MM.1S (cell line): ENCODE measurements at regions not wholly inside any gene's neighbourhood (a gene's known extent, or its start where the extent isn't known, plus 50 kb on each side); places are given as distances from the start of the nearest gene placed in this dataset.

ENCODE experiments used
- DNase-seq: peaks from one replicate; pipeline ENCODE4 v3.0.0-alpha.2; 2015
- H2AFZ ChIP-seq: fragments of 300-600 bp; sonication (generic); 2 replicates; pipeline ENCODE4 v1.6.0; 2016; ENCODE audit warnings: antibody characterized with exemption, low read length
- H3F3A ChIP-seq: fragments of 300-600 bp; sonication (generic); 2 replicates; pipeline ENCODE4 v1.6.1; 2016; ENCODE audit warnings: mild to moderate bottlenecking, antibody characterized with exemption, low read length, moderate library complexity, mixed read lengths; ENCODE audit not compliant: insufficient read depth
- H3K27ac ChIP-seq: fragments of 300-600 bp; sonication (generic); 2 replicates; pipeline ENCODE4 v1.5.1; 2016; ENCODE audit warnings: mild to moderate bottlenecking, low read length
- H3K27me3 ChIP-seq: fragments of 300-600 bp; sonication (generic); replicated peaks from 2 replicates; pipeline ENCODE4 v1.6.0; 2016; ENCODE audit warnings: low read length; ENCODE audit not compliant: insufficient read depth
- H3K36me3 ChIP-seq: fragments of 300-600 bp; sonication (generic); replicated peaks from 2 replicates; pipeline ENCODE4 v1.6.1; 2016; ENCODE audit warnings: mild to moderate bottlenecking, low read length, mixed read lengths; ENCODE audit not compliant: insufficient read depth
- H3K4me1 ChIP-seq: fragments of 300-600 bp; sonication (generic); 2 replicates; pipeline ENCODE4 v1.6.1; 2016; ENCODE audit warnings: low read length, mixed read lengths
- H3K4me2 ChIP-seq: fragments of 300-600 bp; sonication (generic); 2 replicates; pipeline ENCODE4 v1.6.0; 2016; ENCODE audit warnings: low read depth, low read length
- H3K4me3 ChIP-seq: fragments of 300-600 bp; sonication (generic); 2 replicates; pipeline ENCODE4 v1.5.1; 2016; ENCODE audit warnings: low read length, mixed read lengths
- H3K79me2 ChIP-seq: fragments of 300-600 bp; sonication (generic); 2 replicates; pipeline ENCODE4 v1.6.1; 2016; ENCODE audit warnings: mixed run types, low read length, mixed read lengths
- H3K9ac ChIP-seq: fragments of 300-600 bp; sonication (generic); 2 replicates; pipeline ENCODE4 v1.6.1; 2016; ENCODE audit warnings: low read length, mixed read lengths
- H3K9me2 ChIP-seq: fragments of 300-600 bp; sonication (generic); replicated peaks from 2 replicates; pipeline ENCODE4 v1.6.1; 2016; ENCODE audit warnings: mild to moderate bottlenecking, low read length, mixed read lengths; ENCODE audit not compliant: insufficient read depth
- H3K9me3 ChIP-seq: fragments of 300-600 bp; sonication (generic); replicated peaks from 2 replicates; pipeline ENCODE4 v1.6.1; 2016; ENCODE audit warnings: mild to moderate bottlenecking, low read length, mixed read lengths; ENCODE audit not compliant: insufficient read depth
- H4K20me1 ChIP-seq: fragments of 300-600 bp; sonication (generic); 2 replicates; pipeline ENCODE4 v1.6.1; 2016; ENCODE audit warnings: mild to moderate bottlenecking, low read length, moderate library complexity, mixed read lengths; ENCODE audit not compliant: insufficient read depth
- EZH2 ChIP-seq: fragments of 300-600 bp; sonication (generic); optimal IDR thresholded peaks from 2 replicates; pipeline ENCODE3; 2017; ENCODE audit warnings: low read depth, mild to moderate bottlenecking, antibody characterized with exemption, low read length, mixed read lengths
- EZH2phosphoT487 ChIP-seq: fragments of 300-600 bp; sonication (generic); IDR thresholded peaks from 2 replicates; pipeline ENCODE4 v1.6.1; 2018; ENCODE audit warnings: antibody characterized with exemption, low read length
- TF ChIP-seq, protein P1 (sequence below): fragments of 300-600 bp; sonication (generic); IDR thresholded peaks from 2 replicates; pipeline ENCODE4 v1.5.1; 2016; ENCODE audit warnings: antibody characterized with exemption, low read length, mixed read lengths

DNA sequence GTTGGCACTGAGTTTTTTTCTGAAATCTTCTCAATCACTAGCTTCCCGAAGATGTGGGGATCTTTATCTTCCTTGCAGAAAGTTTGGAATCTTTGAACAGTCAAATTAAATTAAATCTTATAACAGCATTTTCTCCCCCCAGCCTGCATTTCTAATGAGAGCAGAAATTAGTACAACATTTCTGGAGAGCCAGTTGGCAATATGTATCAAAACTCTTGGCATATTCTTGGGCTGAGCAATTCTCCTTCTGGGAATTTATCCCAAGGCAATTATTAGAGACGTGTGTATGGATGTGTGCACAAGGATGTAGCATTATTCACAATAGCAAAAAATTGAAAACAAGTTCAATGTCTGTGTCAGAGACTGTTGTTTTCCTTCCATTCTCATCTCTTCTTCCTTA, 159.5 kb downstream of the OLFM4 start:
- no peak overlapping the region for H3K27ac ChIP-seq
- DNase-seq: no peak
- no peaks in the 10 kb centered on the region for H3K36me3 ChIP-seq
- H3K4me2 ChIP-seq: no peak overlapping the region
- H3K4me3 ChIP-seq: no peak overlapping the region
- no peaks in the 10 kb centered on the region for H3K9me3 ChIP-seq
- H3K9me2 ChIP-seq: no peaks in the 10 kb centered on the region
- no peak overlapping the region for H2AFZ ChIP-seq
- H3K4me1 ChIP-seq: no peaks in the 10 kb centered on the region
- H3F3A ChIP-seq: no peaks in the 10 kb centered on the region
- TF ChIP-seq, protein P1, sequence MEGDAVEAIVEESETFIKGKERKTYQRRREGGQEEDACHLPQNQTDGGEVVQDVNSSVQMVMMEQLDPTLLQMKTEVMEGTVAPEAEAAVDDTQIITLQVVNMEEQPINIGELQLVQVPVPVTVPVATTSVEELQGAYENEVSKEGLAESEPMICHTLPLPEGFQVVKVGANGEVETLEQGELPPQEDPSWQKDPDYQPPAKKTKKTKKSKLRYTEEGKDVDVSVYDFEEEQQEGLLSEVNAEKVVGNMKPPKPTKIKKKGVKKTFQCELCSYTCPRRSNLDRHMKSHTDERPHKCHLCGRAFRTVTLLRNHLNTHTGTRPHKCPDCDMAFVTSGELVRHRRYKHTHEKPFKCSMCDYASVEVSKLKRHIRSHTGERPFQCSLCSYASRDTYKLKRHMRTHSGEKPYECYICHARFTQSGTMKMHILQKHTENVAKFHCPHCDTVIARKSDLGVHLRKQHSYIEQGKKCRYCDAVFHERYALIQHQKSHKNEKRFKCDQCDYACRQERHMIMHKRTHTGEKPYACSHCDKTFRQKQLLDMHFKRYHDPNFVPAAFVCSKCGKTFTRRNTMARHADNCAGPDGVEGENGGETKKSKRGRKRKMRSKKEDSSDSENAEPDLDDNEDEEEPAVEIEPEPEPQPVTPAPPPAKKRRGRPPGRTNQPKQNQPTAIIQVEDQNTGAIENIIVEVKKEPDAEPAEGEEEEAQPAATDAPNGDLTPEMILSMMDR: no peak
- TF ChIP-seq EZH2phosphoT487: no peak
- no peak for TF ChIP-seq EZH2
- H3K27me3 ChIP-seq: no peaks in the 10 kb centered on the region
- H3K79me2 ChIP-seq: no peaks in the 10 kb centered on the region
- H4K20me1 ChIP-seq: no peaks in the 10 kb centered on the region
- no peak overlapping the region for H3K9ac ChIP-seq

DNA sequence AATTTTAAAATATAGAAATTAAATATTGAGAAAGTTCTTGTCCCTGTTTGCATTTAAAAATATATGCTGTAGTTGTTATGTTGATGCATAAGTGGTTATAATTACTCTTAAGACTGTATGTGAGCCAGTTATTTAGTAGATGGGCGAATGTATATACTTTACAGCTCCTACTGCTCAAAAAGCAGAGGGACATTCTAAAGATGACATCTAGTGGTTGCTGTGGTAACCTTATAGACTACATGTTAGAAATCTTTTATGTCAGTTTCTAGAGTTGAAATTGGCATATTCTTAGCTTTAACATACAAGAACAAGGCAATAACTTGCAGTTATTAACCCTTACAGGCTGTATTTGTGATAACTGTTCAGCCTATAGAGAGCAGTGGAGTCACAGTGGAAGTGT, 160.5 kb downstream of the OLFM4 start:
- Histone ChIP-seq H3K4me2 (no peak overlapping the region), H3K9ac (no peak overlapping the region), H3K36me3 (no peaks in the 10 kb centered on the region), H3K27me3 (no peaks in the 10 kb centered on the region), H3K4me1 (no peaks in the 10 kb centered on the region), H2AFZ (no peak overlapping the region), H4K20me1 (no peaks in the 10 kb centered on the region), H3K9me2 (no peaks in the 10 kb centered on the region), H3K79me2 (no peaks in the 10 kb centered on the region), H3F3A (no peaks in the 10 kb centered on the region), H3K9me3 (no peaks in the 10 kb centered on the region), H3K4me3 (no peak overlapping the region), H3K27ac (no peak overlapping the region)
- no peak for DNase-seq
- TF ChIP-seq EZH2phosphoT487 (no peak), EZH2 (no peak)
- TF ChIP-seq, protein P1: no peak

DNA sequence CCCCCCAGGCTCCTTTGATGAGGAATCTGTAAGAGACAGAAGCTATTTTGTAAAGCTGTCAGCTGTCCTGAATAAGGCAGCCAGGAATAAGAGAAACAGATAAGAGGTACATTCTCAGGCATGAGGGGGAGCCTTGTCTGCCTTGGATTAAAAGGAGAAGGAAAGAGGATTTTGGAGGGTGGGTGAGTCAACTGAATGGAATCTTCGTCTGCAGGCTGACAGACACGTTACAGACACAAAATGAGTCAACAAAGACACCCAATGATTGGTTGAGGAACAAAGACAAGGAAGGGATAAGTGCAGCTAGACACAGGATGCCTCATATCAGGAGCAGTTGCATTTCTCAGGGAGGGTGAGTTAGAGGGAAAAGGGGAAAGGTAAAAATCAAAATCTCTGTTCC, 162.5 kb downstream of the OLFM4 start:
- no peaks in the 10 kb centered on the region for H3K79me2 ChIP-seq
- no peaks in the 10 kb centered on the region for H3K4me1 ChIP-seq
- no peaks in the 10 kb centered on the region for H3K9me2 ChIP-seq
- H3K4me3 ChIP-seq: no peak overlapping the region
- no peaks in the 10 kb centered on the region for H3F3A ChIP-seq
- H3K9me3 ChIP-seq: no peaks in the 10 kb centered on the region
- no peak overlapping the region for H2AFZ ChIP-seq
- TF ChIP-seq EZH2phosphoT487 (no peak), EZH2 (no peak)
- TF ChIP-seq, protein P1: no peak
- H3K36me3 ChIP-seq: no peaks in the 10 kb centered on the region
- H3K9ac ChIP-seq: no peak overlapping the region
- no peaks in the 10 kb centered on the region for H3K27me3 ChIP-seq
- H3K4me2 ChIP-seq: no peak overlapping the region
- no peaks in the 10 kb centered on the region for H4K20me1 ChIP-seq
- no peak overlapping the region for H3K27ac ChIP-seq
- no peak for DNase-seq

DNA sequence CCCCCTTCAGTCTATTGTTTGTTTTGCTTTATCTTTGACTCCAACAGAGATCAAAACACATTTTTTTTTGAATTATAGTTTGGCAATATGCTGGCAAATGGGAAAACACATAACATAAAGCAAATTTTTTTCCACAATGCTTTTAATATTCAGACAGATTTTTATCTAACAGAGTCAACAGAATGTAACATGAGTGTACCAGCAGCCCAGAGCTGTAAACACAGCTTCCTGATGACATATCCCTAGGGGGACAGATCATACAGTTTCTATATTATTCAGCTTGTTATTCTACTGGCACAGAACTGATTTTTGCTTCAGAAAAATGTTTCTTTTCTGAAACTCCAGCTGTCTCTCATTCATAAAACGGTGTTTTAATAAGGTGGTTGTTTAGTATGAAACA, 168.8 kb downstream of the OLFM4 start:
- Histone ChIP-seq H3K9me3 (no peaks in the 10 kb centered on the region), H3K9ac (no peak overlapping the region), H3K4me3 (no peak overlapping the region), H3K79me2 (no peaks in the 10 kb centered on the region), H3K27me3 (no peaks in the 10 kb centered on the region), H3K9me2 (no peaks in the 10 kb centered on the region), H3F3A (no peaks in the 10 kb centered on the region), H4K20me1 (no peaks in the 10 kb centered on the region), H3K4me2 (no peak overlapping the region), H3K4me1 (no peaks in the 10 kb centered on the region), H2AFZ (no peak overlapping the region), H3K36me3 (no peaks in the 10 kb centered on the region), H3K27ac (no peak overlapping the region)
- TF ChIP-seq EZH2phosphoT487 (no peak), EZH2 (no peak)
- TF ChIP-seq, protein P1: no peak
- DNase-seq: no peak
